NCI-H128 (cell line): ENCODE measurements at regions not wholly inside any gene's neighbourhood (a gene's known extent, or its start where the extent isn't known, plus 50 kb on each side); places are given as distances from the start of the nearest gene placed in this dataset.

Experiments used
- DNase-seq: peaks from one replicate; lab custom pipeline; 2025; ENCODE audit not compliant: unreplicated experiment; lab: John Stamatoyannopoulos, UW

DNA sequence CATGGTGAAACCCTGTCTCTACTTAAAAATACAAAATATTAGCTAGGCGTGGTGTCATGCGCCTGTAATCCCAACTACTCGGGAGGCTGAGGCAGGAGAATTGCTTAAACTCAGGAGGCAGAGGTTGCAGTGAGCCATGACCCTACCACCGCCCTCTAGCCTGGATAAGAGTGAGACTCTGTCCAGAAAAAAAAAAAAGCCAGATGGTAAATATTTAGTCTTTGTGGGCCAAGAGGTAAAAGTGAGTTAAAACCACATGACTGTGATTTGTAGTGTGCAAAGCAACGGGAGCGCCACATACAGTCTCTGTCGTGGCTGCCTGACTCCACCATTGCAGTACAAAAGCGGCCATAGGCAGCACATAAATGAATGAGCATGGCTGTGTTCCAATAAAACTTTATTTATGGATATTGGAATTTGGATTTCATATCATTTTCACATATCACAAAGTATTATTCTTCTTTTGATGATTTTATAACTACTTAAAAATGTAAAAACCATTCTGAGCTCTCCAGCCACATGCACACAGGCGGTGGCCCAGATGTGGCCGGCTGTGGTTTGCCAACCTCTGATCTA, 51.8 kb upstream of the CASZ1 start:
- DNase-seq, result no peak

- no peak for DNase-seq
Measured at GRCh38 chr1:10850026-10850425, 53.6 kb upstream of the CASZ1 start.

DNA sequence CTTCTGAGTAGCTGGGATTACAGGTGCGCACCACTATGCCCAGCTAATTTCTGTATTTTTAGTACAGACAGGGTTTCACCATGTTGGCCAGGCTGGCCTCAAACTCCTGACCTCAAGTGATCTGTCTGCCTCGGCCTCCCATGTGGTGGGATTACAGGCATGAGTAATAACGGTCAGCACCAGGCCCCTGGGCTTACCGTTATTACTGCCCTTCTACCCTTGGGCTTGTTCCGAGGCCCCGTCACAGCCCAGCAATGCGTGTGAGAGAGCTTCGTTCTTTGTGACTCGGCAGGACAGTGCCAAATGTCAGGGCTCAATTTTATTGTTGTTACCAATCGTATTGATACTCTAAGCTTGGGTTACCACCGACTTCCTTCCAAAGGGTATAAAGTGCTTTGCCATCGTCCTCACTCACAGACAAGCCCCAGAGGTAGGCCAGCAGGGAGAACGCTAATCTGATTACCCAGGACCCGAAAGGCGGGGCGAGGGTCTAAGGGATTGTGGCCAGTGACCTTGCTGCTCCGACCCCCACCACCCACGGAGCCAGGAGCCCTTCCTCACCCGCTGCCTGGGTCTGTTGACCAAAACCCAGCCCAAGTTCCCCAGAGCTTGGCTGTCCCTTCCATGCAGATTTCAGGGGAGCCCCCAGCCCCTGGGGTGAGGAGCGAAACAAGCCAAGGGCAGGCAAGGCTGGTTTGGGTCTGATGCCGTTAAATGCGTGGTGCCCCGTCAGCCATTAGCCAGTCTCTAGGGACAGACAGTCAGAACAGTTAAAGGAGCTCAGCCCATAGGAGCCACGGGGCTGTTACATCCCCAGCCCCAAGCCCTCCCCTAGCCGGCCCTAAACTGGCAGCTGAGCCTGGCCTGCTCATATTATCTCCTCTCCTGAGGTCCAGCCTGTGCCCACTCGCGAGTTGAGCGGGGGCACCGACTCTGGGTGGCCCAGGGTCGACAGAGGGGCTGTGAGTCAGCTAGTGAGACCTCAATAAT, 54.9 kb upstream of the CASZ1 start:
- DNase-seq, result no peak

GRCh38 chr1:10852018-10852417, 55.6 kb upstream of the CASZ1 start:
- no peak for DNase-seq

DNA sequence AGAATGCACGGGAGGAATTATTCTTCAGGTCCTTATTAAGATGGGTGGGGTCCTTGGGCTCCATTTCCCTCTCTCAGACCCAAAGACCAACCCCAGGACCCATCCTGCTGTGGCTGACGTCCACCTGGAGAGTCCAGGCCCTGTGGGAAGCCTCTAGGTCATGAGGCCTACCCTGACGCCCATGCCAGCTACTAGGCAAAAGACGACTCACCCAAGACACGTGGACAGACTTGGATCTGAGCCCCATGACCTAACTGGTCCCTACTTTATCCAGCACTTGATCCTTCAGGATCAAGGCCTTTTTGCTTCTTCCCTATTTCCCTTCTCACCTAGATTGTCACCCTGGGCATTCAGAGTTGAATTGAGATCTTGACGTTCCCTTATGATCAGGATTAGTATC, 56.0 kb upstream of the CASZ1 start:
- no peak for DNase-seq

GRCh38 chr1:10852998-10853520, 56.6 kb upstream of the CASZ1 start:
- DNase-seq, result no peak

DNA sequence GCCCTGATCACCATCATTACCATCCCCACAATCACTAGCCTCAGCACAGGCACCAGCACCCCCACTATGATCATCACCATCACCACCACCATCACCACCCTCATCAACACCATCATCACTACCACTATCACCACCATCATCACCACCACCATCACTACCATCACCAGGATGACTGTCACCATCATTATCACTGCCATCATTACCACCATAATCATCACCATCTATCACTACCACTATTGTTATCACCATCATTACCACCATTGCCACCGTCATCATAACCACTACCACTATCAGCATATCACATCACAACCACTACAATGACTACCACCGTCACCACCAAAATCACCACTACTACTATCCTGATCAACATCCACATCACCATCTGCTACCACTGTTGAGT, 57.3 kb upstream of the CASZ1 start:
- no peak for DNase-seq

- DNase-seq, result no peak
Measured at GRCh38 chr1:10854856-10855459, 58.5 kb upstream of the CASZ1 start.

GRCh38 chr1:10856176-10856683, 59.8 kb upstream of the CASZ1 start:
- DNase-seq, result no peak

DNA sequence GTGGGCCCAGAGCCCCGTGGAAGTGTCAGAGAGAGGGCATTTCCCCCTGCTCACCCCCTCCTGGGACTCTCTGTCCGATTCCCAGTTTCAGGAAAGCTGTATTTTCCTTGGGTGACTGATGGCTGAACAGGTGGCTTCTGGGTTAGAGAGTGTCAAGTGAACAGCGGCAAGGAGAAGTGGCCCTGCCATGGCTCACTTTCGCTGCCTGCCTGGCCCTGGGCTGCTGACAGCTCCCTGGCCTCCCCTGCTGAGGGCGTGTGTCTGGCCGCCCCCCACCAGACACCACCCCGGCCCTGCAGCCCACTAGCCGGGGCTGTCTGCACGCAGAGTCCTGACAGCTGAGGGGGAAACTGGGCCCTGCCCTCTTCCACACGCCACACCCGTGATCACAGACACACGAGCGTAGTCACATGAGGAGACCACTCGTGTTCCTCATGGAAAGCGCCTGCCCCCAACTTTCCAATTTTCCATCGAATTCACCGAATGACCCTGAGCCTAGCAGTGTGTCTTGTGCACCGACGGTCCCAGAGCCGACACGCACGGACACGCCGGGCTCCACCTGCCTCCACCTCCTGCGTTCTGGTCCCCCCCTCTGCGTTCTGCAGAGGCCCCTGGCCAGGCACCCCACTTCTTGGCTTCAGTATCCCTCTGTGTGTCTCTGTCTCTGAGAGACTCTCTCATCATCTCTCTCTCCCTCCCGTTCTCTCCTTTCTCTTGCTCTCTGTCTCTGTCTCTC, 60.6 kb upstream of the CASZ1 start:
- DNase-seq, result no peak

DNA sequence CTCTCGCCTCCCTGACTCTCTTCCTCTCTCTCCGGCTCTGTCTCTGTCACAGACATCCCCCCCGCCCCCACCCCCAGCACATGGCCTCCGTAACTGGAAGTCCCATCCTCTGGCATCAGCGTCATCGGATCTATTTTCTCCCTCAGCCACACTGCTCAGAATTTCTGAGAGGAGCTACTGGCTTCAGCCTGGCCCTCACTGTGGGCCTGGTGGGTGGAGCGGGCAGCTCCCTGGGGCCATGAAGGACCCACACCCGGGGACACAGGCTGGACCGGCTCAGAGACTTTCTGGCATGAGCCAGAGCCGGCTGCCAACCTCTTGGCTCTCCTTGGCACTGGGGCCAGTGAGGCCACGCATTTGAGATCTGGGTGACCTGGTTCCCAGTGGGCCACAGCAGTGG, 61.2 kb upstream of the CASZ1 start:
- no peak for DNase-seq

GRCh38 chr1:10860218-10860617, 63.8 kb upstream of the CASZ1 start:
- DNase-seq, result no peak

- DNase-seq, result no peak
Measured at GRCh38 chr1:10860682-10861081, 64.2 kb upstream of the CASZ1 start.

DNA sequence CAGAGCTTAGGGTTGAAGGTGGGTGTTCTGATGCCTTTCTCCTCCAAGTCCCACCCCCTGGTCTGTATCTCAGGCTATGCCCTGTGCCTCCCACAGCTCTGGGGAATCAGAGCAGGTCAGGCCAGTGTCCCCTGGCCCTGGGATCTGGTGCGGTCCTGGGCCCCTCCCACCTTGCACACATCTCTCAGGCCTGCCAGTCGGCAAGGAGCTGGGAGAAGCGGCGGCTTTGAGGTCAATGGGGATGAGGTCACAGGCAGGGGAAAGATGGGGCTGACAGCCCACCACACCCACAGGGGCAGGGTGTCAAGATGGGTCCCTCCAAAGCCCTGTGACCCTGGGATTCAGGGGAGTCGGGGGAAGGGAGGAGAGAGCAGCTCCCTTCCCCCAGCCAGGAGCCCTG, 65.4 kb upstream of the CASZ1 start:
- no peak for DNase-seq

- DNase-seq, result no peak
Measured at GRCh38 chr1:10862743-10863335, 66.4 kb upstream of the CASZ1 start.

GRCh38 chr1:10863886-10864285, 67.4 kb upstream of the CASZ1 start:
- no peak for DNase-seq

- DNase-seq, result no peak
Measured at GRCh38 chr1:10864776-10865175, 68.3 kb upstream of the CASZ1 start.

DNA sequence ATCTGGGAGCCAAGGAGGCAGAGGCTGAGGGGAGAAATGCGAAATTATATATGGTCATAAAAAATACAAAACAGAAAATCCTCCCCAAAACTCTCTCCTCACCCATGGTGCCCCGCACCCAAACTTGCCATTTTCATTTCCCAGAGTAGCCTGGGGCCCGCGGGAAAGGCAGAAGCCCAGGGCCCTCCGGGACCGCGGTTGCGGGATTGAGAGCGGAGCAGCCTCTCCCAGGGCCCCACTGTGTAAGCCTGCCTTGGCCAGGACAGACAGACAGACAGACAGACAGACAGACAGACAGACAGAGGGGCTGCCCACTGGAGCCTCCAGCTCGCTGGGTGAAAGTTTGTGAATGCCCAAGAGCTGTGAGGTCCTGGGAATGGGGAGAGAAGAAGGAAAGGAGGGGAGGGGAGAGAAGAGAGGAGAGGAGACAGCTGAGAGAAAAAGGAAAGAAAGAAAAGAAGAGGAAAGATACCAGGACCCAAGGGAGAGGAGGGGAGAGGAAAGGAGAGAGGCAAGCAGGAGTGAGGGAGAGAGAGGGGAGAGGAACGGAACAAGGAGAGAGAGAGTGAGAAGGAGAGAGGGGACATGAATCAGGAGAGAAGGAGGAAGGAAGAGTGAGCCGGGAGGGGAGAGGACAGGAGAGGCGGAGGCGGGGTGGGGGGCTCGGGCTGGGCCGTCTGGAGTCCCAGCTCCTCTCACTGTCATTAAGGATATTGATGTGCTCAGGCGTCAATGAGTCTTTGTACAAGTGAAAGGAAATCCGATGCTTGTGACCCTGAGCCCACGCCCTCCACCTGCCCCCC, 69.3 kb upstream of the CASZ1 start:
- DNase-seq, result no peak

GRCh38 chr1:10866321-10867093, 70.1 kb upstream of the CASZ1 start:
- peak; percentile 42 for DNase-seq
